ENCODE measurements at regions not wholly inside any gene's neighbourhood (a gene's known extent, or its start where the extent isn't known, plus 50 kb on each side); places are given as distances from the start of the nearest gene placed in this dataset.
A peak's percentile ranks its signal among the peaks of the same experiment; 100 is the strongest.

- Histone ChIP-seq H3K9me2 (ENCODE audit: insufficient read depth, low read length) (no peaks in the 10 kb centered on the region), H3K27ac (ENCODE audit: low read length) (peak overlapping the region; percentile 48), H3K4me3 (ENCODE audit: low read length) (no peak overlapping the region), H4K20me1 (ENCODE audit: insufficient read depth) (no peaks in the 10 kb centered on the region), H3K79me2 (replicated peaks; ENCODE audit: insufficient read depth, low read length) (no peaks in the 10 kb centered on the region), H3K4me2 (ENCODE audit: low read length) (no peak overlapping the region), H3K36me3 (ENCODE audit: insufficient read depth, low read length) (no peaks in the 10 kb centered on the region), H3K27me3 (ENCODE audit: insufficient read depth, low read depth, low read length) (no peaks in the 10 kb centered on the region), H2AFZ (ENCODE audit: low read depth, low read length) (peak overlapping the region; percentile 11), H3F3A (ENCODE audit: insufficient read depth, low read length, poor library complexity, severe bottlenecking) (no peaks in the 10 kb centered on the region), H3K9ac (ENCODE audit: low read length) (no peak overlapping the region), H3K9me3 (ENCODE audit: low read length) (peaks cover 3% of the 10 kb centered on the region)
- no peak for TF ChIP-seq SMC3 (conservative IDR thresholded peaks at IDR 0.05; ENCODE audit: poor library complexity)
- no peak for TF ChIP-seq REST (IDR thresholded peaks at IDR 0.05; ENCODE audit: borderline replicate concordance)
- TF ChIP-seq EZH2 (IDR thresholded peaks at IDR 0.05; ENCODE audit: borderline replicate concordance, insufficient read depth, low read length, poor library complexity, severe bottlenecking), result no peak
- no peak for TF ChIP-seq TAF1 (IDR thresholded peaks at IDR 0.05; ENCODE audit: low read depth)
- no peak for TF ChIP-seq POLR2AphosphoS5 (IDR thresholded peaks at IDR 0.05)
- no peak for TF ChIP-seq RAD21 (conservative IDR thresholded peaks at IDR 0.05)
- no peak for TF ChIP-seq MXI1 (conservative IDR thresholded peaks at IDR 0.05; ENCODE audit: poor library complexity, severe bottlenecking)
- TF ChIP-seq EP300 (conservative IDR thresholded peaks at IDR 0.05; ENCODE audit: poor library complexity, severe bottlenecking), result no peak
- no peak for TF ChIP-seq CTCF (IDR thresholded peaks at IDR 0.05; ENCODE audit: poor library complexity, severe bottlenecking)
Measured at GRCh38 chr2:67930156-67930555, 132.6 kb downstream of the C1D start.

- TF ChIP-seq RAD21 (conservative IDR thresholded peaks at IDR 0.05) (no peak), EP300 (conservative IDR thresholded peaks at IDR 0.05; ENCODE audit: poor library complexity, severe bottlenecking) (no peak), TAF1 (IDR thresholded peaks at IDR 0.05; ENCODE audit: low read depth) (no peak), CTCF (IDR thresholded peaks at IDR 0.05; ENCODE audit: poor library complexity, severe bottlenecking) (no peak), POLR2AphosphoS5 (IDR thresholded peaks at IDR 0.05) (no peak), SMC3 (conservative IDR thresholded peaks at IDR 0.05; ENCODE audit: poor library complexity) (no peak), MXI1 (conservative IDR thresholded peaks at IDR 0.05; ENCODE audit: poor library complexity, severe bottlenecking) (no peak), REST (IDR thresholded peaks at IDR 0.05; ENCODE audit: borderline replicate concordance) (no peak), EZH2 (IDR thresholded peaks at IDR 0.05; ENCODE audit: borderline replicate concordance, insufficient read depth, low read length, poor library complexity, severe bottlenecking) (no peak)
- Histone ChIP-seq H3K9ac (ENCODE audit: low read length) (no peak overlapping the region), H3K79me2 (replicated peaks; ENCODE audit: insufficient read depth, low read length) (no peaks in the 10 kb centered on the region), H4K20me1 (ENCODE audit: insufficient read depth) (no peaks in the 10 kb centered on the region), H3F3A (ENCODE audit: insufficient read depth, low read length, poor library complexity, severe bottlenecking) (no peaks in the 10 kb centered on the region), H3K4me2 (ENCODE audit: low read length) (no peak overlapping the region), H3K9me3 (ENCODE audit: low read length) (peaks cover 3% of the 10 kb centered on the region), H2AFZ (ENCODE audit: low read depth, low read length) (no peak overlapping the region), H3K36me3 (ENCODE audit: insufficient read depth, low read length) (no peaks in the 10 kb centered on the region), H3K27me3 (ENCODE audit: insufficient read depth, low read depth, low read length) (no peaks in the 10 kb centered on the region), H3K4me3 (ENCODE audit: low read length) (no peak overlapping the region), H3K9me2 (ENCODE audit: insufficient read depth, low read length) (no peaks in the 10 kb centered on the region), H3K27ac (ENCODE audit: low read length) (no peak overlapping the region)
Measured at GRCh38 chr2:67936969-67937368, 125.8 kb downstream of the C1D start.

All from neural cell (in vitro differentiated cells).